GM11168 (cell line): ENCODE measurements at regions not wholly inside any gene's neighbourhood (a gene's known extent, or its start where the extent isn't known, plus 50 kb on each side); places are given as distances from the start of the nearest gene placed in this dataset.
"Not testable (repeated sequence)": the region's sequence is repeated elsewhere in the genome, so short reads cannot be mapped to it uniquely, and the experiment has no call there.

Experiments
- in situ Hi-C: fragments of 300-500 bp; cut with MboI; formaldehyde crosslinking; loops from one replicate; pipeline ENCODE4 v1.12.0; 2022; ENCODE audit warnings: low sequenced_read_pairs; ENCODE audit not compliant: unreplicated experiment

GRCh38 chr13:84844473-84844872 is 954.7 kb downstream of the SLITRK6 start:
- in situ Hi-C loops, result no loop called here

- in situ Hi-C loops, result no loop called here
Observed at GRCh38 chr13:84843368-84843767, 955.9 kb downstream of the SLITRK6 start.

- in situ Hi-C loops, result no loop called here
Observed at GRCh38 chr13:84834201-84834600, 951.9 kb upstream of the SLITRK1 start.

GRCh38 chr13:84831666-84832657 is 949.7 kb upstream of the SLITRK1 start:
- in situ Hi-C loops, result no loop called here

- in situ Hi-C loops, result no loop called here
Observed at GRCh38 chr13:84823528-84823927, 941.3 kb upstream of the SLITRK1 start.

GRCh38 chr13:84821261-84821660 is 939.0 kb upstream of the SLITRK1 start:
- in situ Hi-C loops, result no loop called here

DNA sequence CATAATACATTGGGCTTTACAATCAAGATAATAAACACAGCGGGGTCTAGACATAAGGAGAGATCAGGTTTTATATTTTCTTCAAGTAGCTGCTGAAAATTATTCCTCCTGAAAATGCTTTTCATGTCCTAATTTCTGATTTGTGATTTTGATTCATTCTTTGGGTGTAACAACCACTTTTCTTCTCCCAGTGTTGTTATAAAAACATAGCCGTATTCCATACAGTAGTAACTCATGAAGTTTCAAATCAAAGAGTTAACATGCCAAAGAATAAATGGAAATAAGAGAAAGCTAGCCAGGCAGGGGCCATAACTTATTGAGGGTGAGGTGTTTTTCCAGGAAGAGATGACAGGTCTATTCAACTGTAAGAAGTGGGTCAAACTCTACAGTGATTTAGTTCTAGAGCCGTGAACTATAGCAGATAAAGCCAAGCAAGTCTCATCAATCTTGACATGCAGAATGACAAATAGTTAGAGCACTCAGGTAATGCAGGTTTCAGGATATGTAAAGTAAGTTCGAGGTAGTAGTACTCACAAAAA is 934.4 kb upstream of the SLITRK1 start:
- in situ Hi-C loops, result no loop called here

DNA sequence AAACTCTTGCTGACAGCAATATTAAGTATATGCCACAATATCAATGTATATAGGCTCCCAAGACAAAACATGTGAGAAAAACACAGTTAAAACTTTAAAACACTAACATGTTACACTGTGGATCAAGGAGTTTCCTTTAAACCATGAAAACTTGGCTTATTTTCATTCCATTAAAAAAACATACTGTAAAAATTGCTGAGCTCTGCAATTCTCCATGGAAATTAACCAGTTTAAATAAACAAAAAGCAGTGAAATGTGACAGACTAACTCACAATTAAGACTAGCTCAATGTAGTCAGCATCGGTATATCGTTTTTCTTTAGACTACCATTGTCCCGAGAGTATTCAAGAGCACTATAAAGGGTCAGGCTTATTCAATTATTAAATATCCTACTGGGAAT is 930.5 kb upstream of the SLITRK1 start:
- in situ Hi-C loops, result no loop called here

GRCh38 chr13:84812078-84812477 is 929.8 kb upstream of the SLITRK1 start:
- in situ Hi-C loops, result no loop called here

GRCh38 chr13:84810781-84811180 is 928.5 kb upstream of the SLITRK1 start:
- in situ Hi-C loops, result no loop called here

- in situ Hi-C loops, result no loop called here
Observed at GRCh38 chr13:84802073-84802472, 919.8 kb upstream of the SLITRK1 start.

DNA sequence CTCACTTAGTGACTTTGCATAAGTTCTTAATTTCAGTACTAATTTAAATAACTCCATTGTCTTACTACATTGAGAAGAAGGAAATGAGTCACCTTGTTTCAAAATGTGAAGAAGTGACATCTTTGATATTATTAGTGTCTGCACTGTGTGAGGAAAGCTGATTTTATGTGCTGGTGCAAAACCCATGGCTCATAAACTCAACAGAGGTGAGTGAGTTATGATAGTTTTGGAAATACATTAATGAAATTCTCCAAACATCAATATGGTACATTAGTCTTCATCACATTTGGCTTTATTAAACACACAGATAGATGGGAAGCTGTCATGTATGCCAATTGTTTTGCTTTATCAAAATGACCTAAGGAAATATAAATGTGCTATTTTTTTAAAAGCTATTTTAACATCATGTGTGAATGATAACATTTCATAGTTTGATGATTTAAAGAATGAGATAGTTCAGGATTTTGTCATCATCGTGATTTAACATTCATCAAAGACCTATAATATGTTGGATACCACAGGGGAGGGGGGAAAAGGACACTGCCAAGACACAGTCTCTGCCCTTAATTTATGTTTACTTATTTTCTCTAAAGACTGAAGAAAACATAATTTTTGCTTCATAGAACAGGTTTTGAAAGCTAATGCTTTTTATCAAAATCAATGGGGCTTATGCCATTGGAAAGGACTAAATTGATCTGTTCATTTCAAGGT is 902.3 kb upstream of the SLITRK1 start:
- in situ Hi-C loops, result no loop called here

- in situ Hi-C loops, result no loop called here
Observed at GRCh38 chr13:84777316-84777715, 895.0 kb upstream of the SLITRK1 start.

DNA sequence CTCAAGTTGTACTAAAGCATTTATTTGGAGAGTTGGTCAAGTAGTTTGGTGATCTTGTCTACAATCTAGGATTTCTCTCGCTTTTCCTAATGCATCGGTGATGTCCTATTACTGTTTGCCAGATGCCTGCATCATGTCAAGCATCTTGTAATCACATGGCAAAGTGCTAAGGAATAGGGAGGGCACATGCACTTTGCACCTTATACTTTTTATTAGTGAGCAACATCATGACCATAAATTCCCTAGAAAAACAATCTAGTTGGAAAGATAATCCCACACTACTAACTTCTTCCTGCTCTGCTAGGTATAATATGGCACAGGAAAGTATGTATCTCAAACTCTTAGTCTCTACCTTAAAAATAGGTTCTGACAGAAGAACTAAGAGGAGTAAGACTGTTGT is 894.3 kb upstream of the SLITRK1 start:
- in situ Hi-C loops, result no loop called here

DNA sequence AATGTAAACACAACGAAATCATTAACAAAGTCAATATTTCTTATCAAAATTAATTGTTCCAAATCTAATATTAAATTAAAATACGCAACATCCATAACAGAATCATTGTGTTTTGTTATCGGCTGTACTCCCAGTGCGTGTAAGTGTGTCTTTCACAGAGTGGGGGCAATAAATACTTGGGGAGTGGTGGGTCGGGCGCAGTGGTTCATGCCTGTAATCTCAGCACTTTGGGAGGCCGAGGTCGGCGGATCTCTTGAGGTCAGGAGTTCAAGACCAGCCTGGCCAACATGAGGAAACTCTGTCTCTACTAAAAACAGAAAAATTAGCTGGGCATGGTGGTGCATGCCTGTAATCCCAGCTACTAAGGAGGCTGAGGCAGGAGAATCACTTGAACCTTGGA is 893.6 kb upstream of the SLITRK1 start:
- in situ Hi-C loops, result not testable (repeated sequence)

DNA sequence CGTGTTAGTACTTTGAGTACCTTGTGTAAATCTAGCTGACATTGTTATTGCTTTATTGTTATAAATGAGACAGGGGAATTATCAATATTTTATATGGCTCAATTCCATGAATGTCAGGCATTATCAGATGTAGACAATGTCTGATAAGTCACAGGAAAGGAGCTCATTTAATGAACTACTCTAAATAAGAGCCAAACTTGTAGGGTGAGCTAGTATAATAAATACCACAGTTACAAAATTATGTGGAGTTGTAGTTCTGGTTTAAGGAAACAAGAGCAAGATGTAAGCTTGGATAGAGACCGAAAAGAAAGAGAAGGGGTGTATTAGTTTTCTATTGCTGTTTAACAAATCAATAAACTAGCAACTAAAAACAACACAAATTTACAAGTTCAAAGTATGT is 891.8 kb upstream of the SLITRK1 start:
- in situ Hi-C loops, result no loop called here

DNA sequence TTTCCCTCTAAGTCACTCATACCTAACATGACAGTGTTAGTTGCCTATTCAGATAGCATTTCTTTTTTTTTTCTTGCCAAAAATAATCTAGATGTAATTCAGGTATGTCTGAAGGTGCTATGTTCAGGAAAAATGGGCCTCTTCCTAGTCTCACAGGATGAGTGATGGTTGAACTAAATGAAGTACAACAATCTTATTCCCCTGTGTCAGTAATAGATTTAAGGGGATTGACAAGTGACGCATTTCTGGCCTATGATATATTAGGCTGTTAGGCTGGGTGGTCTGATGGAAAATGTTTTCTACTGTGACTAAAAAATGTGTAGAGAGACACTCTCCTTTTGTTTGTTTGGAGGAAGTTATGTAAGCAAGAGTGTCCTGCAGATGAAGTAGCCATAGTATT is 878.7 kb upstream of the SLITRK1 start:
- in situ Hi-C loops, result no loop called here

- in situ Hi-C loops, result no loop called here
Observed at GRCh38 chr13:84749126-84749525, 866.9 kb upstream of the SLITRK1 start.

- in situ Hi-C loops, result no loop called here
Observed at GRCh38 chr13:84745051-84745551, 862.8 kb upstream of the SLITRK1 start.

DNA sequence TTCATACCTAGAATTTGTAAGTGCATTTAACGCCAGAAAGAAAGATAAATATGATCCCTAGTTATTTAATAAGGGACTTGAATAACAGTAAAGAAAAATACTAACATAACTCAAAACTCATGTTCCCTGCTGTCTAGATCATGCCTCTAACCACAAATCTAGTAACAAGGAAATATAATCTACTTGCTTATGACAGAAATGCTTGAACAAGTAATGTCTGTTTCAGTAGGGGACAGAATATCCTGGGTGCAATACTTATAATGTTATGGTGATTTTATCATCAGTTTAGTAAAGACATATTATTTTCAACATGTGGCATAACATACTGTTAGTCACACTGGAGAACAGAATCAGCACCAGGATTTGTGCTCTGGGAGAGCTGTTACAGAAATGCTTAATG is 861.9 kb upstream of the SLITRK1 start:
- in situ Hi-C loops, result no loop called here

DNA sequence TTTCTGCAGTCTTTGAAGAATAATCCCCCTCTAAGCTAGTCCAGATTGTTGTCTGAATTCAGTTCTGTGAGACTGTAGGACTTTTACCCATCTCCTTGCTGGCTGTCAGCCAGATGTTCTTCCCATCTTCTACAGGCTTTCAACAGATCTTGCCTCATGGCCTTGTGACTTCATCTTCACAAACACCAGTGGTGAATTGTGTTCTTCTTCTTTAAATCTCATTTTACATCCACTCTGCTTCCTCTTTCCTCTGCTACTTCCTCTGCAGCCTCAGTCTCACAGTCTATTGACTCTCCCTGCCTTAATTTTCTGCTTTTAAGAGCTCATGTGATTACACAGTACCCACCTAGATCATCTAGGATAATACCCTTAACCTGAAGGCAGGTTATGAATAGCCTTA is 859.0 kb upstream of the SLITRK1 start:
- in situ Hi-C loops, result no loop called here
